ENCODE measurements at regions not wholly inside any gene's neighbourhood (a gene's known extent, or its start where the extent isn't known, plus 50 kb on each side); places are given as distances from the start of the nearest gene placed in this dataset.

DNA sequence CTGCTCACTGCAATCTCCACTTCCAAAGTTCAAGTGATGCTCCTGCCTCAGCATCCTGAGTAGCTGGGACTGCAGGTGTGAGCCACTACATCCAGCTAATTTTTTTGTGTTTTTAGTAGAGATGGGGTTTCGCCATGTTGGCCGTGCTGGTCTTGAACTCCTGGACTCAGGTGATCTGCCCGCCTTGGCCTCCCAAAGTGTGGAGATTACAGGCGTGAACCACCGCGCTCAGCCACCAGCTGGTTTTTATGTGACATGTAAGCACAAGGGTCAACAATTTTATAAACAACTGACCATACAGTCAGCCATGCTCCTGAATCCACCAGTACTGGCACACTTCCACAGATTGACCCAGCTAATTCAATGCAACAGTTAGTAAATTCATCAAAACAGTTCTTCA lies 526.3 kb upstream of the LRRC4C start:
- TF ChIP-seq CTCF (IDR thresholded peaks at IDR 0.05), result no peak
- TF ChIP-seq POLR2A (IDR thresholded peaks at IDR 0.05), result no peak
